ENCODE measurements at regions not wholly inside any gene's neighbourhood (a gene's known extent, or its start where the extent isn't known, plus 50 kb on each side); places are given as distances from the start of the nearest gene placed in this dataset.

DNA sequence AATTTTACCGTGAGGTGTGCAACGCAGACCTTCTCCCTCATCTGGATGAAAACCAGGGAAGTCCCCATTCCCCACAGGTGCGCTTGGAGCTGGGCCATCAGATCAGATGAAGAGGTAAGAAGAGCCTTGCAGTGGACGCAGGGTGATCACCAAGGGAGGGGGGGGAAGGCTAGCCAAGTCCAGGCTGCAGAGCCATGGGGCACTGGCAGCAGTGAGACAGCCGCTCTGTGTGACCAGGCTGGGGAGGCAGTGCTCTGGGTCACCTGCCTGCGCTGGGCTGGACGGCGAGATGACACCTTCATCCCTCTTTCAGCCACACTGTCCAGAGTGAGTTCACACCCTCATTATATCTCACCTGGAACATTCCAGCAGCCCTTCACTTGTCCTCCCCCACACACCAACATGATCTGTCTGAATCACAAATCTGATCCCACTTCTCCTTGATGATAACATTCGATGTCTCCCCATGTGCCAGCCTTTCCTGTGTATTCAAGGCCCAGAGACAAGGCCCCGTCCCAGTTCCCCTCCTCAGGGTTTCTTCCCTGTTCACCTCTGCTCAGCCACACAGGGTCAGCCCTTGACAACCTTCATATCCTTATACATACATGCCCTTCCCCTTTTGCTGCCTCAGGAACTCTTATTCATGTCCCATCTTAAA, 65.9 kb upstream of the VASH1 start:
- H3K4me1 ChIP-seq: no peaks in the 10 kb centered on the region
- H3K27me3 ChIP-seq: no peaks in the 10 kb centered on the region
- 89 to 94% (median 93%) methylated on average over 10 of the region's 10 CpGs for WGBS, 5 donors
- TF ChIP-seq POLR2A (IDR thresholded peaks at IDR 0.05): no peak
- TF ChIP-seq, protein P1, sequence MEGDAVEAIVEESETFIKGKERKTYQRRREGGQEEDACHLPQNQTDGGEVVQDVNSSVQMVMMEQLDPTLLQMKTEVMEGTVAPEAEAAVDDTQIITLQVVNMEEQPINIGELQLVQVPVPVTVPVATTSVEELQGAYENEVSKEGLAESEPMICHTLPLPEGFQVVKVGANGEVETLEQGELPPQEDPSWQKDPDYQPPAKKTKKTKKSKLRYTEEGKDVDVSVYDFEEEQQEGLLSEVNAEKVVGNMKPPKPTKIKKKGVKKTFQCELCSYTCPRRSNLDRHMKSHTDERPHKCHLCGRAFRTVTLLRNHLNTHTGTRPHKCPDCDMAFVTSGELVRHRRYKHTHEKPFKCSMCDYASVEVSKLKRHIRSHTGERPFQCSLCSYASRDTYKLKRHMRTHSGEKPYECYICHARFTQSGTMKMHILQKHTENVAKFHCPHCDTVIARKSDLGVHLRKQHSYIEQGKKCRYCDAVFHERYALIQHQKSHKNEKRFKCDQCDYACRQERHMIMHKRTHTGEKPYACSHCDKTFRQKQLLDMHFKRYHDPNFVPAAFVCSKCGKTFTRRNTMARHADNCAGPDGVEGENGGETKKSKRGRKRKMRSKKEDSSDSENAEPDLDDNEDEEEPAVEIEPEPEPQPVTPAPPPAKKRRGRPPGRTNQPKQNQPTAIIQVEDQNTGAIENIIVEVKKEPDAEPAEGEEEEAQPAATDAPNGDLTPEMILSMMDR (IDR thresholded peaks at IDR 0.05): no peak
- TF ChIP-seq POLR2AphosphoS5 (IDR thresholded peaks at IDR 0.05): no peak
- TF ChIP-seq EP300 (IDR thresholded peaks at IDR 0.05): no peak
- no peak overlapping the region for H3K27ac ChIP-seq
- H3K9me3 ChIP-seq: no peaks in the 10 kb centered on the region
- no peaks in the 10 kb centered on the region for H3K36me3 ChIP-seq
- no peak overlapping the region for H3K4me3 ChIP-seq
- no peak for DNase-seq
- intact Hi-C loops (cut with DNase I; ENCODE audit: low total_unique reads): no loop called here

DNA sequence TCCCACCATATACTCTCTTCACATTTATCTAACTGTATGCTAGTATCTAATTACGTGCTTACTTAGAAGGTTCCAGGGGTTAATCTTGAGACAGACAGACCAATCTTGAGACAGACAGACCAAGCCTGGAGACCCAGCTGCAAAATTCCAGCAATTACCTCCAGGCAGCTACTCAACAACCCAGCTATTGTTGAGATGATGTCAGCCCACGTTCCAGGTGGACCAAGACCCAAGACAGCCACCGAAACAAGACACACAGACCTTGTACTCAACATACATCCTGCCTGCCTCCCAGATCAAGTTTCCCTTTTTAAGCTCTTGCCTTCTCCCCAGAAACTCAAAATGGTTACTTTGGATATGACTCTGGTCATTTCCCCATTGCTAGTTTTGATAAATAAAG, 64.9 kb upstream of the VASH1 start:
- intact Hi-C loops (cut with DNase I; ENCODE audit: low total_unique reads): no loop called here
- no peak for DNase-seq
- no peaks in the 10 kb centered on the region for H3K27me3 ChIP-seq
- H3K4me3 ChIP-seq: no peak overlapping the region
- WGBS, 5 donors: 80 to 88% (median 85%) methylated on average over 3 of the region's 3 CpGs
- no peaks in the 10 kb centered on the region for H3K9me3 ChIP-seq
- no peaks in the 10 kb centered on the region for H3K36me3 ChIP-seq
- no peak overlapping the region for H3K27ac ChIP-seq
- no peaks in the 10 kb centered on the region for H3K4me1 ChIP-seq
- TF ChIP-seq EP300 (IDR thresholded peaks at IDR 0.05): no peak
- TF ChIP-seq POLR2A (IDR thresholded peaks at IDR 0.05): no peak
- TF ChIP-seq, protein P1 (IDR thresholded peaks at IDR 0.05): no peak
- TF ChIP-seq POLR2AphosphoS5 (IDR thresholded peaks at IDR 0.05): no peak

DNA sequence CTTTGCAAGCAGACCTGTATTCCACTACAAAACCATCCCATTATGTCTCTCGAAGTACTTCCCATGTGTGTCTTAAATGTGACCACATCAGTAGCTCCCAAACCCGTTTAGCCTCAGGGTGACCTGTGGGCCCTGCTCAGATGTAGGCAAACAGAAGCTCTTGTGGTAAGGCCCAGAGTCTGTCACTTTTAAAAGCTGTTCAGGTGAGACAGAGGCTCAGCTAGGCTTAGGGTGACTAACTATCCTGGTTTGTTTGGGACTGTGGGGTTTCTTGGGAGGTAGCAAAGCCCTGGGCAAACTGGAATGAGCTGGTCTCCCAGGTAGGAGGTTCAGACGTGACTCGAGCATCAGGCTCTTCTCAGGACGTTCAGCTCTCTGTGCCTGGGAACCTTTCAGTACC, 64.5 kb upstream of the VASH1 start:
- DNase-seq: no peak
- H3K27me3 ChIP-seq: no peaks in the 10 kb centered on the region
- H3K27ac ChIP-seq: no peak overlapping the region
- WGBS, 5 donors: 67 to 82% (median 76%) methylated on average over 5 of the region's 5 CpGs
- intact Hi-C loops (cut with DNase I; ENCODE audit: low total_unique reads): no loop called here
- H3K9me3 ChIP-seq: no peaks in the 10 kb centered on the region
- H3K36me3 ChIP-seq: no peaks in the 10 kb centered on the region
- H3K4me3 ChIP-seq: no peak overlapping the region
- H3K4me1 ChIP-seq: no peaks in the 10 kb centered on the region
- TF ChIP-seq POLR2A (IDR thresholded peaks at IDR 0.05): no peak
- TF ChIP-seq, protein P1 (IDR thresholded peaks at IDR 0.05): no peak
- no peak for TF ChIP-seq POLR2AphosphoS5 (IDR thresholded peaks at IDR 0.05)
- TF ChIP-seq EP300 (IDR thresholded peaks at IDR 0.05): no peak

DNA sequence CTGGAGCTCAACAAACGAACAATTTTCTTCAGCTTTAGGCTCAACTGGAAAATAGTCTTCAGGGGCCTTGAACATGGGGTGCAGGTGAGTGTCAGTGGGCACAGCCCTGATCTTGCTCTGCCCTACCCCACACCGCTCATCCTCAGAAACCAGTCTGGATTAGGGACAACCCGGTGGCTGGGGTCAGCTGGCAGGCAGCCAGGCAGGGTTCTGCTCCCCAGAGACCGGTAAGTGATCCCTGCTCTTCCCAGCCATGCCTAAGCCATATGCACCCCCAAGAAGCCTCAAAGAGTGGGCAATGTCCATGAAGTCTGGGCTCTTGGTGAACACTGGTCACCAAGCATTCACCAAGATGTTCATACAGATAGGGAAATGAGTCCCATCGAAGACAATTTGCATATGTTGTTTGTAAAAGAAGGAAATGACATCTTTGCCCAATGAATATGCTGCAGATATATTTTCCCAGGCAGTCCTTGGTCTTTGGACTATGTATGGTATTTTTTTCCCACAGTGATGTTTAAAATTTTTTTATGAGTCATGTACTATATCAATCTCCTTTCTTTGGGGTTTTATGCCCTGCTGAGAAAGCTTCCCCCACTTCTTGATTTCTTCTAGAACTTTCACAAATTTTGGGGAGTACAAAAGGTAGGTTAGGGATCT, 63.9 kb upstream of the VASH1 start:
- 65 to 82% (median 71%) methylated on average over 5 of the region's 5 CpGs for WGBS, 5 donors
- DNase-seq: no peak
- no peaks in the 10 kb centered on the region for H3K9me3 ChIP-seq
- intact Hi-C loops (cut with DNase I; ENCODE audit: low total_unique reads): no loop called here
- H3K4me1 ChIP-seq: no peaks in the 10 kb centered on the region
- H3K27ac ChIP-seq: no peak overlapping the region
- no peaks in the 10 kb centered on the region for H3K36me3 ChIP-seq
- TF ChIP-seq POLR2AphosphoS5 (IDR thresholded peaks at IDR 0.05) (no peak), POLR2A (IDR thresholded peaks at IDR 0.05) (no peak), EP300 (IDR thresholded peaks at IDR 0.05) (no peak)
- TF ChIP-seq, protein P1 (IDR thresholded peaks at IDR 0.05): no peak
- no peak overlapping the region for H3K4me3 ChIP-seq
- no peaks in the 10 kb centered on the region for H3K27me3 ChIP-seq
